MM.1S (cell line): ENCODE measurements at regions not wholly inside any gene's neighbourhood (a gene's known extent, or its start where the extent isn't known, plus 50 kb on each side); places are given as distances from the start of the nearest gene placed in this dataset.

ENCODE experiments used
- DNase-seq: peaks from one replicate; pipeline ENCODE4 v3.0.0-alpha.2; 2015
- H2AFZ ChIP-seq: fragments of 300-600 bp; sonication (generic); 2 replicates; pipeline ENCODE4 v1.6.0; 2016; ENCODE audit warnings: antibody characterized with exemption, low read length
- H3F3A ChIP-seq: fragments of 300-600 bp; sonication (generic); 2 replicates; pipeline ENCODE4 v1.6.1; 2016; ENCODE audit warnings: mild to moderate bottlenecking, antibody characterized with exemption, low read length, moderate library complexity, mixed read lengths; ENCODE audit not compliant: insufficient read depth
- H3K27ac ChIP-seq: fragments of 300-600 bp; sonication (generic); 2 replicates; pipeline ENCODE4 v1.5.1; 2016; ENCODE audit warnings: mild to moderate bottlenecking, low read length
- H3K27me3 ChIP-seq: fragments of 300-600 bp; sonication (generic); replicated peaks from 2 replicates; pipeline ENCODE4 v1.6.0; 2016; ENCODE audit warnings: low read length; ENCODE audit not compliant: insufficient read depth
- H3K36me3 ChIP-seq: fragments of 300-600 bp; sonication (generic); replicated peaks from 2 replicates; pipeline ENCODE4 v1.6.1; 2016; ENCODE audit warnings: mild to moderate bottlenecking, low read length, mixed read lengths; ENCODE audit not compliant: insufficient read depth
- H3K4me1 ChIP-seq: fragments of 300-600 bp; sonication (generic); 2 replicates; pipeline ENCODE4 v1.6.1; 2016; ENCODE audit warnings: low read length, mixed read lengths
- H3K4me2 ChIP-seq: fragments of 300-600 bp; sonication (generic); 2 replicates; pipeline ENCODE4 v1.6.0; 2016; ENCODE audit warnings: low read depth, low read length
- H3K4me3 ChIP-seq: fragments of 300-600 bp; sonication (generic); 2 replicates; pipeline ENCODE4 v1.5.1; 2016; ENCODE audit warnings: low read length, mixed read lengths
- H3K79me2 ChIP-seq: fragments of 300-600 bp; sonication (generic); 2 replicates; pipeline ENCODE4 v1.6.1; 2016; ENCODE audit warnings: mixed run types, low read length, mixed read lengths
- H3K9ac ChIP-seq: fragments of 300-600 bp; sonication (generic); 2 replicates; pipeline ENCODE4 v1.6.1; 2016; ENCODE audit warnings: low read length, mixed read lengths
- H3K9me2 ChIP-seq: fragments of 300-600 bp; sonication (generic); replicated peaks from 2 replicates; pipeline ENCODE4 v1.6.1; 2016; ENCODE audit warnings: mild to moderate bottlenecking, low read length, mixed read lengths; ENCODE audit not compliant: insufficient read depth
- H3K9me3 ChIP-seq: fragments of 300-600 bp; sonication (generic); replicated peaks from 2 replicates; pipeline ENCODE4 v1.6.1; 2016; ENCODE audit warnings: mild to moderate bottlenecking, low read length, mixed read lengths; ENCODE audit not compliant: insufficient read depth
- H4K20me1 ChIP-seq: fragments of 300-600 bp; sonication (generic); 2 replicates; pipeline ENCODE4 v1.6.1; 2016; ENCODE audit warnings: mild to moderate bottlenecking, low read length, moderate library complexity, mixed read lengths; ENCODE audit not compliant: insufficient read depth
- EZH2 ChIP-seq: fragments of 300-600 bp; sonication (generic); optimal IDR thresholded peaks from 2 replicates; pipeline ENCODE3; 2017; ENCODE audit warnings: low read depth, mild to moderate bottlenecking, antibody characterized with exemption, low read length, mixed read lengths
- EZH2phosphoT487 ChIP-seq: fragments of 300-600 bp; sonication (generic); IDR thresholded peaks from 2 replicates; pipeline ENCODE4 v1.6.1; 2018; ENCODE audit warnings: antibody characterized with exemption, low read length
- TF ChIP-seq, protein P1 (sequence below): fragments of 300-600 bp; sonication (generic); IDR thresholded peaks from 2 replicates; pipeline ENCODE4 v1.5.1; 2016; ENCODE audit warnings: antibody characterized with exemption, low read length, mixed read lengths

GRCh38 chr12:39061576-39061975 is 156.2 kb upstream of the CPNE8 start:
- DNase-seq = no peak
- Histone ChIP-seq H3K4me3 (no peak overlapping the region), H3K27ac (no peak overlapping the region), H3F3A (no peaks in the 10 kb centered on the region), H3K4me2 (no peak overlapping the region), H4K20me1 (no peaks in the 10 kb centered on the region), H3K79me2 (no peaks in the 10 kb centered on the region), H3K4me1 (no peaks in the 10 kb centered on the region), H3K36me3 (no peaks in the 10 kb centered on the region), H2AFZ (no peak overlapping the region), H3K27me3 (no peaks in the 10 kb centered on the region), H3K9ac (no peak overlapping the region), H3K9me2 (no peaks in the 10 kb centered on the region), H3K9me3 (no peaks in the 10 kb centered on the region)
- TF ChIP-seq, protein P1, sequence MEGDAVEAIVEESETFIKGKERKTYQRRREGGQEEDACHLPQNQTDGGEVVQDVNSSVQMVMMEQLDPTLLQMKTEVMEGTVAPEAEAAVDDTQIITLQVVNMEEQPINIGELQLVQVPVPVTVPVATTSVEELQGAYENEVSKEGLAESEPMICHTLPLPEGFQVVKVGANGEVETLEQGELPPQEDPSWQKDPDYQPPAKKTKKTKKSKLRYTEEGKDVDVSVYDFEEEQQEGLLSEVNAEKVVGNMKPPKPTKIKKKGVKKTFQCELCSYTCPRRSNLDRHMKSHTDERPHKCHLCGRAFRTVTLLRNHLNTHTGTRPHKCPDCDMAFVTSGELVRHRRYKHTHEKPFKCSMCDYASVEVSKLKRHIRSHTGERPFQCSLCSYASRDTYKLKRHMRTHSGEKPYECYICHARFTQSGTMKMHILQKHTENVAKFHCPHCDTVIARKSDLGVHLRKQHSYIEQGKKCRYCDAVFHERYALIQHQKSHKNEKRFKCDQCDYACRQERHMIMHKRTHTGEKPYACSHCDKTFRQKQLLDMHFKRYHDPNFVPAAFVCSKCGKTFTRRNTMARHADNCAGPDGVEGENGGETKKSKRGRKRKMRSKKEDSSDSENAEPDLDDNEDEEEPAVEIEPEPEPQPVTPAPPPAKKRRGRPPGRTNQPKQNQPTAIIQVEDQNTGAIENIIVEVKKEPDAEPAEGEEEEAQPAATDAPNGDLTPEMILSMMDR = no peak
- TF ChIP-seq EZH2 = no peak
- no peak for TF ChIP-seq EZH2phosphoT487

GRCh38 chr12:39048395-39048794 is 143.0 kb upstream of the CPNE8 start:
- Histone ChIP-seq H3K4me3 (no peak overlapping the region), H3K79me2 (no peaks in the 10 kb centered on the region), H3K4me1 (no peaks in the 10 kb centered on the region), H4K20me1 (no peaks in the 10 kb centered on the region), H3K9me2 (no peaks in the 10 kb centered on the region), H3K9ac (no peak overlapping the region), H3K9me3 (no peaks in the 10 kb centered on the region), H3K27ac (no peak overlapping the region), H3F3A (no peaks in the 10 kb centered on the region), H3K27me3 (no peaks in the 10 kb centered on the region), H3K4me2 (no peak overlapping the region), H2AFZ (no peak overlapping the region), H3K36me3 (no peaks in the 10 kb centered on the region)
- DNase-seq = no peak
- TF ChIP-seq EZH2phosphoT487 (no peak), EZH2 (no peak)
- TF ChIP-seq, protein P1 = no peak

DNA sequence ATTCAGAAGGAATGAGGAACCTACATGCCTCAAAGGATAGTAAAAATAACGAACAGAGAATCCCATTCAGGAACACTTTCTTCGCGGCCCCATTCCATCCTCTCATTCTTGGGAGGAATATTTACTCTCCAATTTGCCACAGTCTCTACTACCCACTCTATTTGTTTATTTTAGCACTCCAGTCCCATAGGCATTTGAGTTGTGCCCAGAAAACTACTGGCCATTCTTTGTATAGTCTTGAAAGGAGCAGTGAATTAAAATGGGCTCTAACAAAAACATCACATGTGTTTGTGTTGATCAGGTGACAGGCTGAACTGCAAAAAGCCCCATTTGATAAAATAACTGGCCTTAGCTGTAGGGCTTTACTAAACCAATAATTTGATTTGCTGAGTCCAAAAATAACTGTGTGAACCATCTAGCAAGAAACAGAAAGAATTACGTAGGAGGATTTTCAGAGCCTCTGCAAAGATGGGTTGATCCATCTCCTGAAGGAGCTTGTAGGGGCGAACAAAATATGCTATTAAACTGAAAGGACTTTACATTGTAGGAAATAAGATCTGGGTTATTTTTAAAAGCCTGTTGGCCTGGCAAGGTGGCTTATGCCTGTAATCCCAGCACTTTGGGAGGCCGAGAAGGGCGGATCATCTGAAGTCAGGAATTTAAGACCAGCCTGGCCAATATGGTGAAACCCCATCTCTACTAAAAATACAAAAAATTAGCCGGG is 142.3 kb upstream of the CPNE8 start:
- Histone ChIP-seq H3K36me3 (no peaks in the 10 kb centered on the region), H3F3A (no peaks in the 10 kb centered on the region), H4K20me1 (no peaks in the 10 kb centered on the region), H3K4me1 (no peaks in the 10 kb centered on the region), H3K27me3 (no peaks in the 10 kb centered on the region), H3K79me2 (no peaks in the 10 kb centered on the region), H3K9ac (no peak overlapping the region), H3K27ac (no peak overlapping the region), H3K4me3 (no peak overlapping the region), H3K9me2 (no peaks in the 10 kb centered on the region), H2AFZ (no peak overlapping the region), H3K4me2 (no peak overlapping the region), H3K9me3 (no peaks in the 10 kb centered on the region)
- no peak for DNase-seq
- TF ChIP-seq, protein P1 = no peak
- no peak for TF ChIP-seq EZH2phosphoT487
- no peak for TF ChIP-seq EZH2
